CD14-positive monocyte (primary cell): ENCODE measurements at regions not wholly inside any gene's neighbourhood (a gene's known extent, or its start where the extent isn't known, plus 50 kb on each side); places are given as distances from the start of the nearest gene placed in this dataset.

Source experiments
- DNase-seq, 3 donors: peaks; one replicate each; pipeline ENCODE4 v3.0.0-alpha.2; 2011 to 2022
- H2AFZ ChIP-seq: 2 replicates; pipeline ENCODE4 v1.6.0; 2012; ENCODE audit warnings: mild to moderate bottlenecking, low read depth, low read length, inconsistent platforms; ENCODE audit not compliant: insufficient read depth, poor library complexity, severe bottlenecking
- H3K27ac ChIP-seq, 2 donors: 1 replicate in 1 of 2; 2 replicates in 1 of 2; pipeline ENCODE4 v1.5.1; 2012 to 2013; ENCODE audit warnings: low read length in 2 of 2, control low read depth in 1 of 2, inconsistent platforms in 1 of 2, low read depth in 1 of 2, mild to moderate bottlenecking in 1 of 2
- H3K27me3 ChIP-seq, 2 donors: one replicate each; pipeline versions ENCODE4 v1.6.0 to v1.6.1; 2011 to 2013; ENCODE audit warnings: low read length in 2 of 2; ENCODE audit not compliant: control insufficient read depth in 2 of 2, insufficient read depth in 2 of 2
- H3K36me3 ChIP-seq, 2 donors: replicated peaks in 1 of 2; 1 replicate in 1 of 2; 2 replicates in 1 of 2; pipeline versions ENCODE4 v1.5.1 to v1.6.1; 2012 to 2013; ENCODE audit warnings: low read length in 2 of 2, control low read depth in 1 of 2, inconsistent platforms in 1 of 2, mild to moderate bottlenecking in 1 of 2; ENCODE audit not compliant: insufficient read depth in 2 of 2, control insufficient read depth in 1 of 2
- H3K4me1 ChIP-seq, 2 donors: 1 replicate in 1 of 2; 2 replicates in 1 of 2; pipeline versions ENCODE4 v1.5.1 to v1.6.1; 2012 to 2013; ENCODE audit warnings: low read length in 2 of 2, control low read depth in 1 of 2, inconsistent platforms in 1 of 2, mild to moderate bottlenecking in 1 of 2, moderate library complexity in 1 of 2; ENCODE audit not compliant: insufficient read depth in 2 of 2, control insufficient read depth in 1 of 2
- H3K4me2 ChIP-seq: replicated peaks from 2 replicates; pipeline ENCODE3; 2012; ENCODE audit warnings: low read length, moderate library complexity, mild to moderate bottlenecking; ENCODE audit not compliant: poor library complexity, severe bottlenecking; ENCODE audit errors: extremely low read depth
- H3K4me3 ChIP-seq, 3 experiments: fragments of 200-600 bp in 1 of 3; sonication (generic) in 1 of 3; replicated peaks in 1 of 3; 1 replicate in 2 of 3; 2 replicates in 1 of 3; pipeline ENCODE4 v1.5.1; 2011 to 2013; ENCODE audit warnings: low read length in 3 of 3, mild to moderate bottlenecking in 3 of 3, control low read depth in 2 of 3, low read depth in 2 of 3, inconsistent platforms in 1 of 3, moderate library complexity in 1 of 3
- H3K79me2 ChIP-seq: 2 replicates; pipeline ENCODE4 v1.6.0; 2012; ENCODE audit warnings: mild to moderate bottlenecking, control low read depth, inconsistent platforms, low read length, moderate library complexity; ENCODE audit not compliant: insufficient read depth
- H3K9ac ChIP-seq: 2 replicates; pipeline ENCODE4 v1.6.0; 2017; ENCODE audit warnings: low read length, mild to moderate bottlenecking; ENCODE audit not compliant: insufficient read depth, poor library complexity, severe bottlenecking
- H3K9me3 ChIP-seq, 2 donors: replicated peaks in 1 of 2; 1 replicate in 1 of 2; 2 replicates in 1 of 2; pipeline versions ENCODE4 v1.5.1 to v1.6.1; 2012 to 2013; ENCODE audit warnings: low read length in 2 of 2, control low read depth in 1 of 2; ENCODE audit not compliant: control insufficient read depth in 1 of 2, insufficient read depth in 1 of 2
- H4K20me1 ChIP-seq: 2 replicates; pipeline ENCODE4 v1.6.0; 2012; ENCODE audit warnings: mild to moderate bottlenecking, low read length, control low read depth, moderate library complexity; ENCODE audit not compliant: insufficient read depth
- H3K27ac Mint-ChIP-seq, 7 donors: one replicate each; pipeline ENCODE4 v1.8.0; 2020; ENCODE audit warnings: mild to moderate bottlenecking in 7 of 7, mixed read lengths in 7 of 7, moderate library complexity in 6 of 7, inconsistent platforms in 2 of 7
- H3K27me3 Mint-ChIP-seq, 3 donors: one replicate each; pipeline ENCODE4 v1.8.0; 2021 to 2022; ENCODE audit warnings: low read depth in 3 of 3, mild to moderate bottlenecking in 3 of 3, mixed read lengths in 3 of 3, moderate library complexity in 3 of 3, inconsistent platforms in 1 of 3
- H3K36me3 Mint-ChIP-seq, 2 donors: one replicate each; pipeline ENCODE4 v1.8.0; 2020; ENCODE audit warnings: mixed read lengths in 2 of 2, inconsistent platforms in 1 of 2, mild to moderate bottlenecking in 1 of 2
- H3K4me1 Mint-ChIP-seq: one replicate; pipeline ENCODE4 v1.8.0; 2020; ENCODE audit warnings: mild to moderate bottlenecking, mixed read lengths
- H3K4me3 Mint-ChIP-seq, 2 donors: one replicate each; pipeline ENCODE4 v1.8.0; 2020; ENCODE audit warnings: mild to moderate bottlenecking in 2 of 2, mixed read lengths in 2 of 2, moderate library complexity in 1 of 2
- H3K9me3 Mint-ChIP-seq, 7 donors: one replicate each; pipeline ENCODE4 v1.8.0; 2020 to 2022; ENCODE audit warnings: mixed read lengths in 7 of 7, mild to moderate bottlenecking in 6 of 7, moderate library complexity in 6 of 7, inconsistent platforms in 2 of 7
- WGBS: methylation state at CpG from one replicate; pipeline ENCODE4 v1.1.5; 2013; ENCODE audit warnings: missing lambda C conversion rate; ENCODE audit not compliant: insufficient coverage; 5-methylcytosine and 5-hydroxymethylcytosine counted together
- intact Hi-C, 2 donors: fragments of 100-400 bp; cut with micrococcal nuclease; formaldehyde crosslinking; loops; one replicate each; pipeline versions ENCODE4 v1.15.0 to v1.15.1; 2023
- TF ChIP-seq, protein P1 (sequence below): fragments of 200-600 bp; IDR thresholded peaks from one replicate; pipeline ENCODE4 v1.8.0; 2022; ENCODE audit warnings: antibody characterized with exemption, mild to moderate bottlenecking

DNA sequence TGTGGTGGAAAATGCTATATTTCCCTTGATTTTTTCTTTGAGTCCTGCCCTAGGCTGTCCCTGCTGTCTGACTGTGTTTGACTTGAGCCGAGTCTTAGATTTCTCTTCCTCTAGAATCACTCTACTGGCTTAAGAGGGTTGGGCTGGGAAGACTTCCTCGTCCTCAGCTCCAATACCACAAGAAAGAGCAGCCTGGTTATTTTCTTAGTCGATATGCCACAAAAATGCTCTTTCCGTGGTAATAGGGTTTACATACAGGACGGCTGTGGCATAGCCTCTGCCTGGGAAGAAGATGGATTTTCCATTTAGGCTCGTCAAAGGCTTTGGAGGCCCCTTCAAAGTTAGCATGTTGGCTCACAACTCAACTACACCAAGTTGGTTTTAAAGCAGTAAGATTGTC lies 212.0 kb upstream of the IGFBP3 start:
- no peaks in the 10 kb centered on the region for H3K4me1 ChIP-seq
- TF ChIP-seq, protein P1, sequence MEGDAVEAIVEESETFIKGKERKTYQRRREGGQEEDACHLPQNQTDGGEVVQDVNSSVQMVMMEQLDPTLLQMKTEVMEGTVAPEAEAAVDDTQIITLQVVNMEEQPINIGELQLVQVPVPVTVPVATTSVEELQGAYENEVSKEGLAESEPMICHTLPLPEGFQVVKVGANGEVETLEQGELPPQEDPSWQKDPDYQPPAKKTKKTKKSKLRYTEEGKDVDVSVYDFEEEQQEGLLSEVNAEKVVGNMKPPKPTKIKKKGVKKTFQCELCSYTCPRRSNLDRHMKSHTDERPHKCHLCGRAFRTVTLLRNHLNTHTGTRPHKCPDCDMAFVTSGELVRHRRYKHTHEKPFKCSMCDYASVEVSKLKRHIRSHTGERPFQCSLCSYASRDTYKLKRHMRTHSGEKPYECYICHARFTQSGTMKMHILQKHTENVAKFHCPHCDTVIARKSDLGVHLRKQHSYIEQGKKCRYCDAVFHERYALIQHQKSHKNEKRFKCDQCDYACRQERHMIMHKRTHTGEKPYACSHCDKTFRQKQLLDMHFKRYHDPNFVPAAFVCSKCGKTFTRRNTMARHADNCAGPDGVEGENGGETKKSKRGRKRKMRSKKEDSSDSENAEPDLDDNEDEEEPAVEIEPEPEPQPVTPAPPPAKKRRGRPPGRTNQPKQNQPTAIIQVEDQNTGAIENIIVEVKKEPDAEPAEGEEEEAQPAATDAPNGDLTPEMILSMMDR: no peak
- peaks cover 0 to 4% (median 0%) of the 10 kb centered on the region in 7 donors for H3K9me3 Mint-ChIP-seq
- no peak overlapping the region for H3K27ac Mint-ChIP-seq
- H3K9me3 ChIP-seq: no peaks in the 10 kb centered on the region
- H3K36me3 ChIP-seq: no peaks in the 10 kb centered on the region
- no peaks in the 10 kb centered on the region for H3K36me3 Mint-ChIP-seq
- peaks cover 0 to 4% (median 2%) of the 10 kb centered on the region in 3 donors for H3K27me3 Mint-ChIP-seq
- no peak overlapping the region for H3K4me2 ChIP-seq
- WGBS: no CpG with 5 or more reads among the region's 6 CpGs
- H3K79me2 ChIP-seq: no peaks in the 10 kb centered on the region
- no peaks in the 10 kb centered on the region for H3K27me3 ChIP-seq
- no peak overlapping the region for H3K27ac ChIP-seq
- no peak overlapping the region for H2AFZ ChIP-seq
- H3K9ac ChIP-seq: no peak overlapping the region
- no peaks in the 10 kb centered on the region for H4K20me1 ChIP-seq
- intact Hi-C loops: no loop called here
- no peak overlapping the region for H3K4me3 Mint-ChIP-seq
- H3K4me1 Mint-ChIP-seq: no peaks in the 10 kb centered on the region
- no peak overlapping the region for H3K4me3 ChIP-seq
- no peak for DNase-seq

DNA sequence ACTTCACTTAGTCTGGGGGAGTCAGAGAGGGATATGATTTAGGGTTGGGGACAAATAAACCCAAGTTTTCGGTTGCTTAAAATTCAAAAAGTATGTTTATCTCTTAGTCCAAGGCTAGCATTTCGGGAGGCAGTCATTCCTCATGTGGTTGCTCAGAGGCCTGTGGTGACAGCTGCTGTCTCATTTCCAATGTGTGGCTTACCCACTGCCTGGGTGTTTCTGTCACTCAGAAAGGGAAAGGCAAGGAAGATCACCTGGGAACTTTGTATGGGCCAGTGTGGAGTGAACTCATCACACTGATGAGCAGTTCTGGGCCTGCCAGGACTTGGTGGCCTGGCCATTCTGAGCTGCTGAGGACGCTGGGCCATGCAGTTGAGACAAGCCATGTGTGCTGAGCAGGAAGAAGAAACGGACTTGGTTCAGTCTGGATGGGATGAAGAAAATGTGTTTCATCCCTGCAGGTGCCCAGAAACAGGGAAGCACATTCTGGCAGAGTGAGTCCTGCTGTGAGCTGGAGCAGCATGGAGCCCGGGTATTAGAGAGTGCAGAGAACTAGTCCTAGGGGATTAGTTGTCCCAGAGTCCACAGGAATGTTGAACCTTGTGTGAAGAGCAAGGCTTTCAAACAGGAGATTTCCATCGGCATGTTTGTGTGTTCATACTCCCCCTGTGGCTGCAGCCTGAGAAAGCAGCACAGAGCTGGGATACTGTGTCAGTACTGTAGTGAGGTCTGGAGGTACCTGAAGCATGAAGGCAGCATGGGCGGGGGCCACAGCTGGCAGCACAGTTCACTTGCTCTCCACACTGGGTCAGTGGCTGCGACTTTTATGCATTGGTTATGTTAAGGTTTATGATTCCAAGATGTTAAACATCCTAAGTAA lies 211.1 kb upstream of the IGFBP3 start:
- H3K9me3 ChIP-seq: no peaks in the 10 kb centered on the region
- no peak overlapping the region for H2AFZ ChIP-seq
- no peaks in the 10 kb centered on the region for H3K4me1 ChIP-seq
- H3K27me3 ChIP-seq: no peaks in the 10 kb centered on the region
- no peaks in the 10 kb centered on the region for H3K79me2 ChIP-seq
- WGBS: 79% methylated on average over 8 of the region's 8 CpGs
- TF ChIP-seq, protein P1: no peak
- H3K27ac ChIP-seq: no peak overlapping the region
- no peaks in the 10 kb centered on the region for H3K36me3 Mint-ChIP-seq
- peaks cover 0 to 4% (median 0%) of the 10 kb centered on the region in 7 donors for H3K9me3 Mint-ChIP-seq
- no peak overlapping the region for H3K27ac Mint-ChIP-seq
- DNase-seq: no peak
- H3K4me3 ChIP-seq: no peak overlapping the region
- peaks cover 0 to 4% (median 2%) of the 10 kb centered on the region in 3 donors for H3K27me3 Mint-ChIP-seq
- H3K4me2 ChIP-seq: no peak overlapping the region
- no peaks in the 10 kb centered on the region for H3K36me3 ChIP-seq
- intact Hi-C loops: no loop called here
- no peaks in the 10 kb centered on the region for H4K20me1 ChIP-seq
- H3K4me3 Mint-ChIP-seq: no peak overlapping the region
- no peak overlapping the region for H3K9ac ChIP-seq
- H3K4me1 Mint-ChIP-seq: no peaks in the 10 kb centered on the region
